ENCODE measurements at regions not wholly inside any gene's neighbourhood (a gene's known extent, or its start where the extent isn't known, plus 50 kb on each side); places are given as distances from the start of the nearest gene placed in this dataset.

GRCh38 chr20:5674176-5674660 is 63.4 kb upstream of the GPCPD1 start:
- H3K4me2 ChIP-seq (ENCODE audit: control insufficient read depth, extremely low read depth, insufficient read depth, low read depth, low read length): peak overlapping the region; percentile 3
- FAIRE-seq: peak; percentile 56

GRCh38 chr20:5670874-5671273 is 60.1 kb upstream of the GPCPD1 start:
- no peak for FAIRE-seq
- H3K9me3 ChIP-seq (ENCODE audit: control insufficient read depth, low read depth, low read length): no peaks in the 10 kb centered on the region

More at GRCh38 chr20:5674176-5674660, 63.4 kb upstream of the GPCPD1 start:
- Histone ChIP-seq H3K36me3 (ENCODE audit: control insufficient read depth in 2 of 2, extremely low read depth in 1 of 2, insufficient read depth in 2 of 2, low read length in 2 of 2) (no peaks in the 10 kb centered on the region), H3K9me1 (ENCODE audit: control insufficient read depth, extremely low read depth, insufficient read depth, low read length) (no peaks in the 10 kb centered on the region), H3K9ac (ENCODE audit: control insufficient read depth, extremely low read depth, insufficient read depth, low read length) (no peak overlapping the region), H3K27ac (ENCODE audit: control insufficient read depth, insufficient read depth, low read length) (peak overlapping the region; percentile 37), H3K4me1 (ENCODE audit: control insufficient read depth, extremely low read depth, insufficient read depth, low read length) (peaks cover 7% of the 10 kb centered on the region), H4K20me1 (ENCODE audit: control insufficient read depth, extremely low read depth, insufficient read depth, low read length) (no peaks in the 10 kb centered on the region), H3K4me3 (ENCODE audit: control insufficient read depth in 2 of 3, extremely low read depth in 1 of 3, insufficient read depth in 2 of 3, low read depth in 1 of 3, low read length in 3 of 3) (no peak overlapping the region), H3K27me3 (ENCODE audit: control insufficient read depth, extremely low read depth, insufficient read depth, low read length) (no peaks in the 10 kb centered on the region), H3K79me2 (ENCODE audit: control insufficient read depth, insufficient read depth, low read length) (no peaks in the 10 kb centered on the region), H2AFZ (ENCODE audit: control insufficient read depth, low read length) (no peak overlapping the region), H3K9me3 (ENCODE audit: control insufficient read depth, low read depth, low read length) (no peaks in the 10 kb centered on the region)
- dilution Hi-C loops (cut with MboI; ENCODE audit: extremely low pct_ligation_motif_present, low sequenced_read_pairs): no loop called here
- no peak for TF ChIP-seq CTCF (optimal IDR thresholded peaks at IDR 0.05 in 1 of 3, IDR thresholded peaks at IDR 0.05 in 1 of 3, conservative IDR thresholded peaks at IDR 0.05 in 1 of 3; ENCODE audit: extremely low read depth in 1 of 3, insufficient read depth in 2 of 3, low read length in 3 of 3)
- DNase-seq (ENCODE audit: low read depth, low spot score): peak; percentile 61

More at GRCh38 chr20:5670874-5671273, 60.1 kb upstream of the GPCPD1 start:
- no peak for DNase-seq (ENCODE audit: low read depth, low spot score)
- Histone ChIP-seq H2AFZ (ENCODE audit: control insufficient read depth, low read length) (no peak overlapping the region), H3K27ac (ENCODE audit: control insufficient read depth, insufficient read depth, low read length) (no peak overlapping the region), H4K20me1 (ENCODE audit: control insufficient read depth, extremely low read depth, insufficient read depth, low read length) (no peaks in the 10 kb centered on the region), H3K27me3 (ENCODE audit: control insufficient read depth, extremely low read depth, insufficient read depth, low read length) (no peaks in the 10 kb centered on the region), H3K9ac (ENCODE audit: control insufficient read depth, extremely low read depth, insufficient read depth, low read length) (no peak overlapping the region), H3K4me2 (ENCODE audit: control insufficient read depth, extremely low read depth, insufficient read depth, low read depth, low read length) (no peak overlapping the region), H3K79me2 (ENCODE audit: control insufficient read depth, insufficient read depth, low read length) (no peaks in the 10 kb centered on the region), H3K36me3 (ENCODE audit: control insufficient read depth in 2 of 2, extremely low read depth in 1 of 2, insufficient read depth in 2 of 2, low read length in 2 of 2) (no peaks in the 10 kb centered on the region), H3K9me1 (ENCODE audit: control insufficient read depth, extremely low read depth, insufficient read depth, low read length) (no peaks in the 10 kb centered on the region), H3K4me3 (ENCODE audit: control insufficient read depth in 2 of 3, extremely low read depth in 1 of 3, insufficient read depth in 2 of 3, low read depth in 1 of 3, low read length in 3 of 3) (no peak overlapping the region), H3K4me1 (ENCODE audit: control insufficient read depth, extremely low read depth, insufficient read depth, low read length) (peaks cover 19% of the 10 kb centered on the region)
- dilution Hi-C loops (cut with MboI; ENCODE audit: extremely low pct_ligation_motif_present, low sequenced_read_pairs): no loop called here
- TF ChIP-seq EZH2 (IDR thresholded peaks at IDR 0.05; ENCODE audit: low read length) (no peak), CTCF (optimal IDR thresholded peaks at IDR 0.05 in 1 of 3, IDR thresholded peaks at IDR 0.05 in 1 of 3, conservative IDR thresholded peaks at IDR 0.05 in 1 of 3; ENCODE audit: extremely low read depth in 1 of 3, insufficient read depth in 2 of 3, low read length in 3 of 3) (no peak)
